ENCODE measurements at regions not wholly inside any gene's neighbourhood (a gene's known extent, or its start where the extent isn't known, plus 50 kb on each side); places are given as distances from the start of the nearest gene placed in this dataset.

DNA sequence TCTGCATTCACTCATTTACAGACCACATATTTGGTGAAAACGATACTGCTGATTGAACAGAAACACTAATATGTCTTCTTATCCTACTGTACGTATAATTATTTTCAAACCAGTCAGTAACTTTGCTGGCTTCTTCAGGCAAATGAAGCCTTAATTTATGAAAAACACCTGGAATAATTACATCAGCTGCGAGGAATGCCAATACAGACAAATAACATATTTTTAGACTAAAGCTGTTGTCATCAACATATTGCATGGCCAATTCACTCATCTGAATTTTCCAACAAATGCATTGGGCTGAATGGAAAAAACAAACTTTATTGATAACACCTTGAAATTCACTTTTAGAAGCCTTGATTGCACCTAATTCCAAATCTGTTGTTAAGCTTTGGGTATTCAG is 165.9 kb downstream of the HLX start:
- TF ChIP-seq CTCF (IDR thresholded peaks at IDR 0.05; ENCODE audit: extremely low read depth in 1 of 2, insufficient read depth in 1 of 2, low read depth in 1 of 2, low read length in 2 of 2): no peak
- TF ChIP-seq POLR2A (IDR thresholded peaks at IDR 0.05; ENCODE audit: low read depth, low read length): no peak
- TF ChIP-seq POLR2AphosphoS5 (IDR thresholded peaks at IDR 0.05; ENCODE audit: insufficient read depth, low read depth, low read length): no peak
- TF ChIP-seq FOS (IDR thresholded peaks at IDR 0.05; ENCODE audit: borderline replicate concordance, insufficient read depth, low read length): no peak
